ENCODE measurements at regions not wholly inside any gene's neighbourhood (a gene's known extent, or its start where the extent isn't known, plus 50 kb on each side); places are given as distances from the start of the nearest gene placed in this dataset.

GRCh38 chrX:6968231-6968630 lies 179.3 kb upstream of the STS start:
- TF ChIP-seq CTCF (IDR thresholded peaks at IDR 0.05; ENCODE audit: low read length) (no peak), EZH2 (IDR thresholded peaks at IDR 0.05; ENCODE audit: borderline replicate concordance, low read length) (no peak)

Measured in OCI-LY1 (cell line).